ENCODE measurements at regions not wholly inside any gene's neighbourhood (a gene's known extent, or its start where the extent isn't known, plus 50 kb on each side); places are given as distances from the start of the nearest gene placed in this dataset.
"Not testable (repeated sequence)": the region's sequence is repeated elsewhere in the genome, so short reads cannot be mapped to it uniquely, and the experiment has no call there.

DNA sequence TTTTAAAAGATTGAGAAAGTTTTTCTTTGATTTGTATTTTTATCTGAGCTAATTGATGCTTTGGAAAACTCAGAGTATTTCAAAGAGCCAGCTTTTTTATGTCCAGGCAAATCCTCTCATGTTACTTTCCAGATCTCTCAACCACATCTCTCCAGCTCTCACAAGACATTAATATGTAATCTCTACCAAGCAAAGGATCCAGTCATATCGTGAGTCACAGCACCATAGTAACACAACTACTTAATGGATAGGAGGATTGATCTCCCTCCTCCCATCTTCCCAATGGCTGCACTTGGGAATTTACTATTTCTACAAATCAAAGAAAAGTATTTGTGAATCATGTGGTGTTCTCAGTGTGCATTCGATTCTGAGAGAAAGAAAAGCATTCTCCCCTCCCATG lies 63.3 kb downstream of the POU4F1 start:
- H3K9me3 Mint-ChIP-seq, result no peaks in the 10 kb centered on the region
- H3K4me3 Mint-ChIP-seq, result no peak overlapping the region
- CTCF ChIA-PET, result no interaction called here
- H3K27me3 Mint-ChIP-seq, result peaks cover 9% of the 10 kb centered on the region
- no peaks in the 10 kb centered on the region for H3K4me1 Mint-ChIP-seq
- DNase-seq, result no peak
- no peaks in the 10 kb centered on the region for H3K36me3 Mint-ChIP-seq
- H3K27ac Mint-ChIP-seq, result no peak overlapping the region

DNA sequence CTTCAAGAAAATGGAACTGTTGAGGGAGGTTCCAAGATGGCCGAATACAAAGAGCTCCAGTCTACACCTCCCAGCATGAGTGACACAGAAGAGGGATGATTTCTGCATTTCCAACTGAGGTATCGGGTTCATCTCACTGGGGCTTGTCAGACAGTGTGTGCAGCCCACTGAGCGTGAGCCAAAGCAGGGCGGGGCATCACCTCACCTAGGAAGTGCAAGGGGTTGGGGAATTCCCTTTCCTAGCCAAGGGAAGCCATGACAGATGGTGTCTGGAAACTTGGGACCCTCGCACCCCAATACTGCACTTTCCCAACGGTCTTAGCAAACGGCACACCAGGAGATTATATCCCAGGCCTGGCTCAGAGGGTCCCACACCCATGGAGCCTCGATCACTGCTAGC lies 77.3 kb downstream of the POU4F1 start:
- not testable (repeated sequence) for H3K27ac Mint-ChIP-seq

DNA sequence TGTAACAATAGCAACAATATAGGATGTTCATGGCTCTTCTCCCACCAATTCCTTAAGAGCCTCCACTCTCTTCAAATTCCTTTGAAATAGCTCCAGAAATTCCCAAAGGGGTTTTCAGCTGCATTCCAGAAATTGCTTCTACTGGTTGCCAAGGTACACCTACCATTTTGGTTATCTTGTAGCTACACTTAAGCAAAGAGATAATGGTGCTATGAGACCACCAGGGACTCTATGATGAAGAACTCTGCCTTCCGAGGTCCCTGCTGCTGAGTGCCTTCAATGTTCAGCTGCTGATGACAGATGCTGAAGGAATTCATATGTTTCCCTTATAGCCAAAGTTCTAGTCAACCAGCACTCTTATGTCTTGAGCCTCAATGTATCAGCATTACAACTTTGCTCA lies 78.4 kb downstream of the POU4F1 start:
- CTCF ChIA-PET, result no interaction called here
- no peak overlapping the region for H3K4me3 Mint-ChIP-seq

More for the DNA sequence above, 77.3 kb downstream of the POU4F1 start:
- H3K4me3 Mint-ChIP-seq, H3K9me3 Mint-ChIP-seq, H3K4me1 Mint-ChIP-seq, CTCF ChIA-PET, H3K27me3 Mint-ChIP-seq, H3K36me3 Mint-ChIP-seq, DNase-seq: not testable (repeated sequence)

DNA sequence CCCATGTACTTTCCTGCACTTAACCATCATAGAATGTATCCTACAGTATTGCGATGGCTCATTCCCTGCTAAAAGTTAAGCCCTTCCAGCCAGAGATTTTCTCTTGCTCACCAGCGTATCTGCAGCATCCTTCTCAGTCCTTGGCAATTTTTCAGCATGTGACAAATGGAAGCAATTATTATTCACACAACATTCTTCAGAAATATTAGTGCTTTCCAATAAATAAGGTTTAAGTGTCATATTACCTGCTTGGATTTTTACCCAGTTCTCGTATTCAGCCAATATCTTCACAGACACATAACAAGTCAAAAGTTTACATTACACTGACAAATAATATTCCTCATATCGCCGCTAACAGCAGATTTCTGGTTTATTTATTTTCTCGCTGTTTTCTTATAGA lies 82.3 kb downstream of the POU4F1 start:
- CTCF ChIA-PET, result no interaction called here
- Mint-ChIP-seq H3K4me3 (no peak overlapping the region), H3K4me1 (no peaks in the 10 kb centered on the region), H3K27me3 (no peaks in the 10 kb centered on the region), H3K27ac (no peak overlapping the region), H3K9me3 (peaks cover 2% of the 10 kb centered on the region), H3K36me3 (no peaks in the 10 kb centered on the region)
- DNase-seq, result no peak

More for the DNA sequence above, 78.4 kb downstream of the POU4F1 start:
- Mint-ChIP-seq H3K4me1 (no peaks in the 10 kb centered on the region), H3K36me3 (no peaks in the 10 kb centered on the region), H3K27me3 (no peaks in the 10 kb centered on the region), H3K27ac (no peak overlapping the region), H3K9me3 (no peaks in the 10 kb centered on the region)
- no peak for DNase-seq

DNA sequence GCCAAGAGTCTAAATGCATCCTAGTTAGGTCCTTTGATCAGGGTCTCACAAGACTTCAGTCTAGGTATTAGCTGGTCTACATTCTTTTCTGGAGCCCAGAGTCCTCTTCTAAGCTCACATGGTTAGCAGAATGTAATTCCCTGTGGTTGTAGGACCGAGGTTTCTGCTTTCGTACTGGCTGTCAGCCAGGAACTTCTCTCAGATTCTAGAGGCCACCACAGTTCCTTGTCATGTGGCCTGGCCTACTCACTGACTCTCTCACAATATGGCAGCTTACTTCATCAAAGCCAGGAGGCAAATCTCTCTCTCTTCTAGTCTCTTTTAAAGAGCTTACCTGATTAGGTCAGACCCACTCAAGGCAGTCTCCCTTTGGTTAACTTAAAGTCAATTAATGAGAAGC lies 82.9 kb downstream of the POU4F1 start:
- Mint-ChIP-seq H3K9me3 (peaks cover 2% of the 10 kb centered on the region), H3K27me3 (no peaks in the 10 kb centered on the region), H3K4me1 (no peaks in the 10 kb centered on the region), H3K36me3 (no peaks in the 10 kb centered on the region), H3K4me3 (no peak overlapping the region), H3K27ac (no peak overlapping the region)
- CTCF ChIA-PET, result no interaction called here
- no peak for DNase-seq

DNA sequence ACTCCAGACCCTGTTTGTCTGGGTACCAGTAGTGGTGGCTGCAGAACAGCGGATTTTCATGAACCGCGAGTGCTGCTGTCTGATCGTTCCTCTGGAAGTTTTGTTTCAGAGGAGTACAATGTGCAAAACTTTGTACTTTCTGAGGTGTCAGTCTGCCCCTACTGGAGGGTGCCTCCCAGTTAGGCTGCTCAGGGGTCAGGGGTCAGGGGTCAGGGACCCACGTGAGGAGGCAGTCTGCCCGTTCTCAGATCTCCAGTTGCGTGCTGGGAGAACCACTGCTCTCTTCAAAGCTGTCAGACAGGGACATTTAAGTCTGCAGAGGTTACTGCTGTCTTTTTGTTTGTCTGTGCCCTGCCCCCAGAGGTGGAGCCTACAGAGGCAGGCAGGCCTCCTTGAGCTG lies 84.9 kb downstream of the POU4F1 start:
- H3K9me3 Mint-ChIP-seq, H3K4me3 Mint-ChIP-seq, H3K27ac Mint-ChIP-seq, H3K27me3 Mint-ChIP-seq, H3K4me1 Mint-ChIP-seq, DNase-seq, H3K36me3 Mint-ChIP-seq, CTCF ChIA-PET: not testable (repeated sequence)

DNA sequence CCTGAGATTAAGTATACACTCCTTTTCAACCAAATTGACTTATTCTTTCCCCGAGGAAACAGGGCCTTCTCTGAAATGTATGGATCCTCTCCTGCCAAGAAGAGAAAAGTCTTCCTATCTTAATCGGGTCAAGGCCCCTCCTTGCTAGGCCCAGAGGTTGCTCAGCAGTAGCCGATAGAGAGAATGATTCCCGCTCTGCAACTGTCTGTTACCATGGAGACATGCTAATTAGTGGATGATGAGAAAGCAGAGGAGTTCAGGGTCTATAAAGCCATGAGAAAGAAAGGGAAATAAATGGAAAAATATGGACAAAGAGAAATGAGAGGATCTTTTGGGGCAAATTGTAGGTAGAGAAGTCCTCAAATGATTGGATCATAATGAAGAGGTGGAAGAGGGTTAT lies 103.5 kb downstream of the POU4F1 start:
- H3K4me3 Mint-ChIP-seq, result no peak overlapping the region
- no peaks in the 10 kb centered on the region for H3K27me3 Mint-ChIP-seq
- DNase-seq, result no peak
- H3K36me3 Mint-ChIP-seq, result no peaks in the 10 kb centered on the region
- CTCF ChIA-PET, result no interaction called here
- H3K27ac Mint-ChIP-seq, result no peak overlapping the region
- no peaks in the 10 kb centered on the region for H3K4me1 Mint-ChIP-seq
- no peaks in the 10 kb centered on the region for H3K9me3 Mint-ChIP-seq

DNA sequence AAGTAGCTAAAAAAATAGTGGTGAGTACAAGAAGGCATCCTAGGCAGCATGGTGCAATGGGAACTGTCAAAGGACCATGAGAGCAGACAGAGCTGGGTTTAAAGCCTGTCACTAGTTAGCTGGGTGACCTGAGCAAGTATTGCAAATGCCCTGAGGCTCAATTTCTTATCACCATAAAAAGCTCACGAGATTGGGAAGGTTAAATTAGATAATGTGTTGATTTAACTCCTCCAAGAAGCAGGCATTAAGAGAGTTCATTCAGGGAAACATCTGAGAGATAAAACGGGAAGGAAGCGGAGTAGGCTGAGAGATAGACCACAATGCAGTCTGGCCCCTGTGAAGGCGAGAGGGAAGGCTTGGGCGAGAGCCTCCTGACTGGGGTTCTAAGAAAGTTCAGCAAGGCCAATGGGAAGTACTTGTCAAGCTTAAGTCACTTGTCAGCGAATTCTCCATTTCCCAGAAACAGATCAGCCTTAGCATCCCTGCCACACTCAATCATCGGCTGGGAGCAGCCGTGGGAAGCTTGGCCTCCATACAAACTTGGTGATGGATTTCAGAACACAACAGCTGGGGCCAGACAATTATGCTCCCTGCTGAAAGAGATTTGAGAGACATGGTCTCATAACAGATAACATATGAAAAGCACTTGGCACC lies 105.5 kb downstream of the POU4F1 start:
- H3K4me3 Mint-ChIP-seq, result no peak overlapping the region
- H3K36me3 Mint-ChIP-seq, result no peaks in the 10 kb centered on the region
- CTCF ChIA-PET, result no interaction called here
- no peaks in the 10 kb centered on the region for H3K4me1 Mint-ChIP-seq
- no peaks in the 10 kb centered on the region for H3K27me3 Mint-ChIP-seq
- H3K27ac Mint-ChIP-seq, result no peak overlapping the region
- DNase-seq, result no peak
- peaks cover under 1% of the 10 kb centered on the region for H3K9me3 Mint-ChIP-seq

DNA sequence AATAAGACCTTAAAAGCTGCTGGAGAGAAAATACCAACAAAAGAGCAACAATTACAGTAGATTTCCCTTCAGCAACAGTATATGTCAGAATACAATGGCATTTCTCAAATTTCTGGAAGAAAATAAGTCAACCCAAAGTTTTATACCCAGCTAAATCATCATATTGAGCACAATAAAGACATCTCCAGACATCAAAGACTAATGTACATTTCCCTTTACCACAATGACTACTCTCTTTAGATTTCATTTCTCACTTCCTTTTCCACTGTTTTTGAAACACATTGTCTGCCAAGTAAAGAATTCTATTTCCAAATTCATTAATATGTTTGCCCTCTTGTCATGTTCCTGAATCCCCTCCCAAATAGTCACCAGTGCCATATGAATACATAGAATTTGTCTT lies 111.4 kb downstream of the POU4F1 start:
- no peak overlapping the region for H3K27ac Mint-ChIP-seq
- CTCF ChIA-PET, result no interaction called here
- no peak overlapping the region for H3K4me3 Mint-ChIP-seq
- DNase-seq, result no peak
- H3K9me3 Mint-ChIP-seq, result peaks cover 9% of the 10 kb centered on the region
- no peaks in the 10 kb centered on the region for H3K27me3 Mint-ChIP-seq
- no peaks in the 10 kb centered on the region for H3K36me3 Mint-ChIP-seq
- H3K4me1 Mint-ChIP-seq, result no peaks in the 10 kb centered on the region

DNA sequence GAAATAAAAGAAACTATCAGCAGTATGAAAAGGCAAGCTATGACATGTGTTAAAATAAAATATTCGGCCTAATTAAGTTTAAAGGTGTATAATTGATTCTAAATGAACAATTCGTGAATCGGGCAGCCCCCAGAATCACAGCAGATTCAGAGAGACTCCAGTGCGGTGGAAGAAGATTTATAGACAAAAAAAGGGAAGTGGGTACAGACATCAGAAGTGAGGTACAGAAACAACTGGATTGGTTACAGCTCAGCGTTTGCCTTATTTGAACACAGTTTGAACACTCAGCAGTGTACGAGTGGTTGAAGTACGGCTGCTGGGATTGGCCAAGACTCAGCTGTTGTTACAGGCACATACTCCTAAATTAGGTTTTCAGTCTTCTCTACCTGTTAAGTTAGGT lies 113.1 kb downstream of the POU4F1 start:
- H3K27ac Mint-ChIP-seq, H3K4me1 Mint-ChIP-seq, H3K9me3 Mint-ChIP-seq, H3K4me3 Mint-ChIP-seq, CTCF ChIA-PET, H3K27me3 Mint-ChIP-seq, H3K36me3 Mint-ChIP-seq, DNase-seq: not testable (repeated sequence)

DNA sequence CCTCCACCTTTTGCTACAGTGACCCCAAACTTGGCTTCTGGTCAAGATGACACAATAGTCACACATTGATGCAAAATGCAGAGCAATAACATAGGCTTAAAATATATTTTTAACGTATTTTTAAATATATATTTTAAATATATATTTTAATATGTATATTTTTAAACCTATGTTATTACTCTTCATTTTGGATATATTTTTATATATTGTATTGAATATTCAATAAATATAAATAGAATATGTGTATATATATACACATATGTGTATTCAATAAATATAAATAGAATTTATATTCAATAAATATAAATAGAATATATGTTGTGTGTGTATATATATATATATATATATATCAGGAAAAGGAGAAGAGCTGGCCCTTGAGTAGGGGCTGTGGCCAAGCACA lies 115.6 kb downstream of the POU4F1 start:
- no peak for DNase-seq
- Mint-ChIP-seq H3K4me1 (no peaks in the 10 kb centered on the region), H3K4me3 (no peak overlapping the region), H3K27me3 (no peaks in the 10 kb centered on the region), H3K36me3 (no peaks in the 10 kb centered on the region), H3K9me3 (peaks cover 7% of the 10 kb centered on the region), H3K27ac (no peak overlapping the region)
- CTCF ChIA-PET, result no interaction called here

DNA sequence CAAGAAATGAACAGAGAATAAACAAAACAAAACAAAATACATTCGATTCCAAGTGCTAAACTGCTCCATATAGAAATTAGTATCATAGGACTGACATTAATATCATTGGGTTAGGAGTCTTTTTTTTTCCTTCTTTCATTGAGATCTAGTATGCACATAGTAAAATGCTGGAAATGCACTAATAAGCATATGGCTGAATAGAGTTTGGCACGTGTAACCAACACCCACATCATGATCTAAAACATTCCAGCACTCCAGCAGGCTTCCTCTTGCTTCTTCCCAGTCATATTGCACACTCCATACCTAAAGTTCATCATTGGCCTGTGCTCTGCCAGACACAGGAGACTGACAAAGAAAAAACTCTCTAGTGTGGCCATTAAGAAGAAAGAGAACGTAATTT lies 117.5 kb downstream of the POU4F1 start:
- no peak overlapping the region for H3K4me3 Mint-ChIP-seq
- no peaks in the 10 kb centered on the region for H3K27me3 Mint-ChIP-seq
- DNase-seq, result no peak
- no peaks in the 10 kb centered on the region for H3K4me1 Mint-ChIP-seq
- H3K9me3 Mint-ChIP-seq, result no peaks in the 10 kb centered on the region
- no peaks in the 10 kb centered on the region for H3K36me3 Mint-ChIP-seq
- CTCF ChIA-PET, result no interaction called here
- no peak overlapping the region for H3K27ac Mint-ChIP-seq

DNA sequence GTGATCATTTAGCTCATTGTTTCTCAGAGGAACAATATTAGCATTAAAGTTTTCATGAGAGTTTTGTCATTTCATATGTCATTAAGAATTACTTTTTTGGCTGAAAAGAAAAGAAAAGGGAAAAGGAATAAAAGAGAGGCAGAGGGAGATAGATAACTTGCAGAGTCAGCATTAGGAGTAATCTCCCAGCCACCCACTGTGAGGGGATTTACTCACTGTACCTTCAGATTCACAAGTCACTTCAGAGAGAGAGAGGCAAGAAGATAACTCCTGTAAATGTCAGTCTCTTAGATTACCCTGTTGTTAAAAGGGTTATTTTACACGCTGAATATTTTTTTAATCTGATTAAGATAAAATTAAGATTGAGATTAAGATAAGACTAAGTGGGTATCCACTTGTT lies 125.2 kb downstream of the POU4F1 start:
- CTCF ChIA-PET, result no interaction called here
- Mint-ChIP-seq H3K4me3 (no peak overlapping the region), H3K4me1 (no peaks in the 10 kb centered on the region), H3K36me3 (no peaks in the 10 kb centered on the region), H3K9me3 (no peaks in the 10 kb centered on the region), H3K27me3 (no peaks in the 10 kb centered on the region), H3K27ac (no peak overlapping the region)
- no peak for DNase-seq

DNA sequence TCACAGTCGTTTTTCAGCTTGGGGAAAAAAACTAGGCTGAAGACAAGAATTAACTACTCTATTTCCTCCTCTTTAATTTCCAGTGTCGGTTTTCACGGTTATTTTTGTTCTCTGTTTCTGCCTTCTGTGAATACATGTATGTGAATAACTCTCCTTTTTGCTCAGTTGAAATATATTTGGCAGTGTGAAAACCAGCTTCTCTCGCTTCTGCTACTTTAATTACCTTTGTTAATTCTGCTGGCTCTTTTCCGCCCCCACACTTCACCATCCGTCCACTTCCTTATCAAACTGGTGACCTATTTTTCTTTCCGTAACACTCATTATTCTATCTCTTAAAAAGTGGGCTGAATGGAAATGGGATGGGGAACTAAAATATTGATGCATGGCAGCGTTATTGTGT lies 126.4 kb downstream of the POU4F1 start:
- DNase-seq, result no peak
- H3K4me1 Mint-ChIP-seq, result no peaks in the 10 kb centered on the region
- H3K9me3 Mint-ChIP-seq, result no peaks in the 10 kb centered on the region
- no peaks in the 10 kb centered on the region for H3K36me3 Mint-ChIP-seq
- H3K27ac Mint-ChIP-seq, result no peak overlapping the region
- CTCF ChIA-PET, result no interaction called here
- no peaks in the 10 kb centered on the region for H3K27me3 Mint-ChIP-seq
- H3K4me3 Mint-ChIP-seq, result no peak overlapping the region

DNA sequence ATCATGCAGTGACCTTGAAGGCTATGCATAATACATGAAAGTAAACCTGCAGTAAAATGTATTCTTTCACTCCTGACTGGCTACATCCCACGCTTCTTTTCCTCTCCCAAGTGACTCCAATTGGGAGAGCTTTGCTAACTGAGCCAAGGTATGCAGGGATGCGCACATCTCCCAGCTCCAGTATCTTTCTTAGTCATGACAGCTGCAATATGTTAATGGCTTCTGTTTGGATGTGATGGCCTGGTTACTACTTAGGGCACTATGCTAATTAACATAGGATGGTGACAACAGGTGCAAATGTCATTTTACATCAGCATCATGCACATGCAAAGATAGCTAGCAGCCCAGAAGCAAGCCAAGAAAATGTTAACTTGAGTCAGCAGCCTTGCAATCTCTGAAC lies 134.7 kb downstream of the POU4F1 start:
- H3K36me3 Mint-ChIP-seq, result no peaks in the 10 kb centered on the region
- H3K27ac Mint-ChIP-seq, result no peak overlapping the region
- no peaks in the 10 kb centered on the region for H3K4me1 Mint-ChIP-seq
- DNase-seq, result no peak
- no peaks in the 10 kb centered on the region for H3K9me3 Mint-ChIP-seq
- CTCF ChIA-PET, result no interaction called here
- no peaks in the 10 kb centered on the region for H3K27me3 Mint-ChIP-seq
- no peak overlapping the region for H3K4me3 Mint-ChIP-seq

DNA sequence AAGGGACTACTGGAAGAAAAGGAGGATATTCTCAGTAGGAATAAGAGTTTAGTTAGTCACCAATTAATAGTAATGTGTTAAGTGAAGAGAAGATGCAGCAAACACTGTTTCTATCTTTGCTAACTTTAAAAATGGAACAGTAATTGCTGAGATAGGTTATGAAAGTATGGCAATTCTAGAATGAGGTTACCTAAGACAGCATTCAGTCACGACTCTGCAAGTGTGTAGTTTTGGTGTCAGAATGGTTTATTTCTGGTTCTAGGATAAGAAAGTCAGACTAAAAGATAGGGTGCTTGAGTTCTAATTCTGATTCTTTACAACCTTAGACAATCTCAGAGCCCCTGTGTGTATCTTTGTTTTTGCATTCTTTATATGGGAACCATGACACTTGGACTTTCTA lies 138.1 kb downstream of the POU4F1 start:
- Mint-ChIP-seq H3K27ac (no peak overlapping the region), H3K4me3 (no peak overlapping the region), H3K9me3 (no peaks in the 10 kb centered on the region), H3K27me3 (no peaks in the 10 kb centered on the region), H3K4me1 (no peaks in the 10 kb centered on the region), H3K36me3 (no peaks in the 10 kb centered on the region)
- no peak for DNase-seq
- CTCF ChIA-PET, result no interaction called here
